ENCODE measurements at regions not wholly inside any gene's neighbourhood (a gene's known extent, or its start where the extent isn't known, plus 50 kb on each side); places are given as distances from the start of the nearest gene placed in this dataset.

DNA sequence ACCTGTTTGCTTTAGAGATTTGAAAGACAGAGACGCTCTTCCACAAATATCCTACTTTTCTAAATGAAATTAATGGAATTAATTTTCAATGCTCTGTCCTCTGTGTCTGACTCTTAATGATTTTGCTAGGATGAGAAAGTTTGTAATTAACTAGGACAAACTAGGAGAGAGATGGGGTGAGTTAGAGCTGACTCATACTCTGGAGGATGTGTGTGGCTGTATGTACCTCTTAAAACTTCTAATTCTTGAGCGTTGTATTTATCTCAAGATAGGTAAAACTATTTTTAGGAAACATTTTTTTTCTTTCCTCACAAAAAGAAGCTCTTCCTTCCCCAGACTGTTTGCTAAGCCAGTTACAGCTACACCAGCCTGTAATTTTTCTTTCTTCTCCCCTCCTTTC is 178.8 kb upstream of the ANKRD30A start:
- Histone ChIP-seq H3K27me3 (no peaks in the 10 kb centered on the region), H3K36me3 (no peaks in the 10 kb centered on the region), H3K9me3 (no peaks in the 10 kb centered on the region), H3K4me3 (no peak overlapping the region), H3K27ac (no peak overlapping the region), H3K4me1 (no peaks in the 10 kb centered on the region)
- intact Hi-C loops (cut with DNase I), result no loop called here
- DNase-seq (ENCODE audit: low spot score in 2 of 2), result no peak
- TF ChIP-seq CTCF (IDR thresholded peaks at IDR 0.05), result no peak

GRCh38 chr10:36943544-36943943 is 181.9 kb upstream of the ANKRD30A start:
- Histone ChIP-seq H3K4me3 (no peak overlapping the region), H3K27ac (no peak overlapping the region), H3K36me3 (no peaks in the 10 kb centered on the region), H3K9me3 (no peaks in the 10 kb centered on the region), H3K4me1 (no peaks in the 10 kb centered on the region), H3K27me3 (no peaks in the 10 kb centered on the region)
- TF ChIP-seq CTCF (IDR thresholded peaks at IDR 0.05), result no peak
- intact Hi-C loops (cut with DNase I), result no loop called here
- DNase-seq (ENCODE audit: low spot score in 2 of 2), result no peak

DNA sequence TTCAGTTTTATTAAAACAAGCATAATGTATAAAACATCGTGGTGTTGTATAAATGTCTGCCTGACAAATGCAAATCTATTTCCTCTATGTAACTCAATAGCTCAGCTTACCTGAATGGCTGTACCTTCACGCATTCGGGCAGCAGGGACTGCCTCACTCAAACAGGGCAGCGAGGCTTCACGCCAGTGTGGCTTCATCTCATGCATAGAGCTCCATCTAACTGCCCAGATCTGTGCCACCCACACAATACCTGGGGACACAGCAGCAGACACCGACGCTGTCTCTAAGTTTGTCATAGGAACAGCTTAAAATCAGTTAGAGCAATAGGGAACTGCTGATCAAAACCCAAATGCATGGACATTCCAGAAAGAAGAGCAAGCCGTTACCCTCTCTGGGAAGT is 182.8 kb upstream of the ANKRD30A start:
- no peak for DNase-seq (ENCODE audit: low spot score in 2 of 2)
- no peaks in the 10 kb centered on the region for H3K9me3 ChIP-seq
- intact Hi-C loops (cut with DNase I), result no loop called here
- no peak for TF ChIP-seq CTCF (IDR thresholded peaks at IDR 0.05)
- no peak overlapping the region for H3K27ac ChIP-seq
- no peaks in the 10 kb centered on the region for H3K36me3 ChIP-seq
- H3K27me3 ChIP-seq, result no peaks in the 10 kb centered on the region
- H3K4me3 ChIP-seq, result no peak overlapping the region
- H3K4me1 ChIP-seq, result no peaks in the 10 kb centered on the region

DNA sequence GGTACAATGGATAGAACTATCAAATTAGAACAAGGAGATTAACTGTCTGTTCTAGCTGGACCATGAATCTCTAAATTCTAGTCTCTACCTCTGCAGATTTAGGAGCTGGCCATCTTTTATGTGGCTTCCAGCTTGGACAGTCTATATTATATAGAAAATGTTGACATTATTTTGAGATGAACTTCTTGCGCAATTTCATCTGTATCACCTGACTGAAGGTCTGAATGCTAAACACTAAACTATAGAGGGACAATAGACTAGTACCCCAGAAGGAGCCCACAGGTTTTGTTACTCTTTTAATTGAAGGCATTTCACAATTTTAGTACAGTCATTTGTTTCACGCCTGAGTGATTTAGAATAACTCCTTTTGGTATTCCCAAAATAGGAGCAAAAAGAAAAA is 222.4 kb upstream of the ANKRD30A start:
- Histone ChIP-seq H3K9me3 (no peaks in the 10 kb centered on the region), H3K4me3 (no peak overlapping the region), H3K27me3 (no peaks in the 10 kb centered on the region), H3K27ac (no peak overlapping the region), H3K36me3 (no peaks in the 10 kb centered on the region), H3K4me1 (no peaks in the 10 kb centered on the region)
- intact Hi-C loops (cut with DNase I), result no loop called here
- TF ChIP-seq CTCF (IDR thresholded peaks at IDR 0.05), result no peak
- no peak for DNase-seq (ENCODE audit: low spot score in 2 of 2)

GRCh38 chr10:36899652-36900051 is 225.7 kb upstream of the ANKRD30A start:
- no peak overlapping the region for H3K27ac ChIP-seq
- intact Hi-C loops (cut with DNase I), result no loop called here
- TF ChIP-seq CTCF (IDR thresholded peaks at IDR 0.05), result no peak
- DNase-seq (ENCODE audit: low spot score in 2 of 2), result no peak
- no peaks in the 10 kb centered on the region for H3K27me3 ChIP-seq
- no peaks in the 10 kb centered on the region for H3K9me3 ChIP-seq
- no peak overlapping the region for H3K4me3 ChIP-seq
- no peaks in the 10 kb centered on the region for H3K4me1 ChIP-seq
- no peaks in the 10 kb centered on the region for H3K36me3 ChIP-seq

- H3K36me3 ChIP-seq, result no peaks in the 10 kb centered on the region
- no peaks in the 10 kb centered on the region for H3K27me3 ChIP-seq
- TF ChIP-seq CTCF (IDR thresholded peaks at IDR 0.05), result no peak
- intact Hi-C loops (cut with DNase I), result no loop called here
- no peak for DNase-seq (ENCODE audit: low spot score in 2 of 2)
- H3K27ac ChIP-seq, result no peak overlapping the region
- no peaks in the 10 kb centered on the region for H3K9me3 ChIP-seq
- no peaks in the 10 kb centered on the region for H3K4me1 ChIP-seq
- H3K4me3 ChIP-seq, result no peak overlapping the region
Measured at GRCh38 chr10:36888925-36889573, 236.3 kb upstream of the ANKRD30A start.

Measured in ascending aorta (tissue), 2 donors.